Transverse colon (tissue), 4 donors: ENCODE measurements at regions not wholly inside any gene's neighbourhood (a gene's known extent, or its start where the extent isn't known, plus 50 kb on each side); places are given as distances from the start of the nearest gene placed in this dataset.

ENCODE experiments used
- DNase-seq: peaks from one replicate; pipeline ENCODE4 v3.0.0-alpha.2; 2019
- H3K27ac ChIP-seq, 4 donors: fragments of 200-600 bp; sonication (generic); 2 replicates each; pipeline ENCODE4 v1.5.1; 2016 to 2018; ENCODE audit warnings: inconsistent platforms in 4 of 4
- H3K27me3 ChIP-seq: fragments of 200-600 bp; sonication (generic); 2 replicates; pipeline ENCODE4 v1.5.1; 2017; ENCODE audit warnings: inconsistent platforms
- H3K36me3 ChIP-seq, 4 donors: fragments of 200-600 bp; sonication (generic); 2 replicates each; pipeline ENCODE4 v1.5.1; 2017 to 2019; ENCODE audit warnings: inconsistent platforms in 4 of 4
- H3K4me1 ChIP-seq, 4 donors: fragments of 200-600 bp; sonication (generic); 2 replicates each; pipeline ENCODE4 v1.5.1; 2017 to 2020; ENCODE audit warnings: inconsistent platforms in 4 of 4
- H3K4me3 ChIP-seq, 4 donors: fragments of 200-600 bp; sonication (generic); 1 replicate in 1 of 4; 2 replicates in 3 of 4; pipeline versions ENCODE4 v1.5.1 to v1.6.1; 2017 to 2019; ENCODE audit warnings: inconsistent platforms in 4 of 4
- H3K9me3 ChIP-seq, 2 donors: fragments of 200-600 bp; sonication (generic); 2 replicates each; pipeline ENCODE4 v1.5.1; 2017 to 2019; ENCODE audit warnings: inconsistent platforms in 2 of 2
- CTCF ChIP-seq, 5 experiments: fragments of 200-600 bp in 3 of 5; fragments of 450-650 bp in 2 of 5; sonication (generic) in 3 of 5; IDR thresholded peaks; 1 replicate in 2 of 5; 2 replicates in 3 of 5; pipeline ENCODE4 v1.5.1; 2016 to 2017; ENCODE audit warnings: antibody characterized with exemption in 5 of 5, inconsistent platforms in 3 of 5, mild to moderate bottlenecking in 2 of 5, moderate library complexity in 1 of 5
- EP300 ChIP-seq: sonication (generic); formaldehyde crosslinking; IDR thresholded peaks from one replicate; pipeline ENCODE4 v1.6.1; 2017; ENCODE audit warnings: antibody characterized with exemption, low read depth
- POLR2A ChIP-seq: fragments of 450-650 bp; IDR thresholded peaks from one replicate; pipeline ENCODE4 v1.6.1; 2016; ENCODE audit warnings: antibody characterized with exemption, mild to moderate bottlenecking, moderate library complexity
- POLR2AphosphoS5 ChIP-seq, 3 donors: sonication (generic); formaldehyde crosslinking; IDR thresholded peaks; one replicate each; pipeline ENCODE4 v1.6.1; 2016; ENCODE audit warnings: antibody characterized with exemption in 3 of 3
- WGBS, 2 donors: methylation state at CpG; one replicate each; pipeline ENCODE4 v1.1.5; 2018; ENCODE audit warnings: low coverage in 1 of 2; 5-methylcytosine and 5-hydroxymethylcytosine counted together
- in situ Hi-C, 4 donors: fragments of 200-750 bp; cut with MboI; loops; one replicate each; pipeline versions ENCODE4 v1.15.0 to v1.15.1; 2017; ENCODE audit warnings: low sequenced_read_pairs in 3 of 4, low pct_ligation_motif_present in 1 of 4, low pct_unique_long_range_greater_than_20kb in 1 of 4
- intact Hi-C: fragments of 100-400 bp; cut with DNase I; formaldehyde crosslinking; loops from one replicate; pipeline ENCODE4 v1.15.1; 2023; ENCODE audit warnings: low total_unique reads

GRCh38 chr22:49577168-49578060 is 250.3 kb downstream of the BRD1 start:
- DNase-seq = peak; percentile 4
- no peak overlapping the region for H3K27ac ChIP-seq
- no peak overlapping the region for H3K4me3 ChIP-seq
- no peaks in the 10 kb centered on the region for H3K9me3 ChIP-seq
- 89% methylated on average over 22 of the region's 23 CpGs; no CpG with 5 or more reads in 1 of the 2 donors for WGBS, 2 donors
- TF ChIP-seq EP300 = no peak
- TF ChIP-seq POLR2AphosphoS5 (IDR thresholded peaks at IDR 0.05) = no peak
- TF ChIP-seq POLR2A = no peak
- no peak for TF ChIP-seq CTCF (IDR thresholded peaks at IDR 0.05)
- intact Hi-C loops = no loop called here
- H3K4me1 ChIP-seq = no peaks in the 10 kb centered on the region
- in situ Hi-C loops = no loop called here
- no peaks in the 10 kb centered on the region for H3K27me3 ChIP-seq
- no peaks in the 10 kb centered on the region for H3K36me3 ChIP-seq

GRCh38 chr22:49576241-49577141 is 251.2 kb downstream of the BRD1 start:
- H3K4me1 ChIP-seq = no peaks in the 10 kb centered on the region
- no peaks in the 10 kb centered on the region for H3K36me3 ChIP-seq
- TF ChIP-seq EP300 = no peak
- no peak for TF ChIP-seq CTCF (IDR thresholded peaks at IDR 0.05)
- TF ChIP-seq POLR2A = no peak
- no peak for TF ChIP-seq POLR2AphosphoS5 (IDR thresholded peaks at IDR 0.05)
- intact Hi-C loops = no loop called here
- WGBS, 2 donors = 81 to 100% methylated on average over 3 to 36 of the region's 36 CpGs
- peak; percentile 1 for DNase-seq
- H3K27ac ChIP-seq = no peak overlapping the region
- in situ Hi-C loops = no loop called here
- no peaks in the 10 kb centered on the region for H3K27me3 ChIP-seq
- H3K9me3 ChIP-seq = no peaks in the 10 kb centered on the region
- no peak overlapping the region for H3K4me3 ChIP-seq

GRCh38 chr22:49575703-49576081 is 252.0 kb downstream of the BRD1 start:
- in situ Hi-C loops = no loop called here
- Histone ChIP-seq H3K27ac (no peak overlapping the region), H3K4me3 (no peak overlapping the region), H3K27me3 (no peaks in the 10 kb centered on the region), H3K9me3 (no peaks in the 10 kb centered on the region), H3K4me1 (no peaks in the 10 kb centered on the region), H3K36me3 (no peaks in the 10 kb centered on the region)
- DNase-seq = no peak
- intact Hi-C loops = no loop called here
- TF ChIP-seq CTCF (IDR thresholded peaks at IDR 0.05) (no peak), POLR2AphosphoS5 (IDR thresholded peaks at IDR 0.05) (no peak), POLR2A (no peak), EP300 (no peak)
- 93% methylated on average over 19 of the region's 20 CpGs; no CpG with 5 or more reads in 1 of the 2 donors for WGBS, 2 donors
